GM12864 (cell line): ENCODE measurements at regions not wholly inside any gene's neighbourhood (a gene's known extent, or its start where the extent isn't known, plus 50 kb on each side); places are given as distances from the start of the nearest gene placed in this dataset.
"Not testable (repeated sequence)": the region's sequence is repeated elsewhere in the genome, so short reads cannot be mapped to it uniquely, and the experiment has no call there.

ENCODE experiments used
- DNase-seq: peaks from one replicate; pipeline ENCODE4 v3.0.0-alpha.2; 2011; ENCODE audit warnings: low read depth
- H3K4me3 ChIP-seq: 2 replicates; pipeline ENCODE4 v1.5.1; 2011; ENCODE audit warnings: mild to moderate bottlenecking, low read depth, low read length, control low read depth
- CTCF ChIP-seq: IDR thresholded peaks from 2 replicates; pipeline ENCODE4 v1.5.1; 2011; ENCODE audit warnings: low read depth, mild to moderate bottlenecking, moderate library complexity, low read length, control low read depth, inconsistent platforms; ENCODE audit errors: missing control alignments

GRCh38 chr21:29430030-29430429, 131.3 kb downstream of the BACH1 start:
- no peak overlapping the region for H3K4me3 ChIP-seq
- no peak for DNase-seq
- no peak for TF ChIP-seq CTCF

GRCh38 chr21:29430576-29430975, 131.9 kb downstream of the BACH1 start:
- H3K4me3 ChIP-seq = no peak overlapping the region
- DNase-seq = no peak
- no peak for TF ChIP-seq CTCF

- no peak overlapping the region for H3K4me3 ChIP-seq
- TF ChIP-seq CTCF = no peak
- DNase-seq = no peak
Measured at GRCh38 chr21:29431178-29431577, 132.5 kb downstream of the BACH1 start.

- no peak overlapping the region for H3K4me3 ChIP-seq
- no peak for TF ChIP-seq CTCF
- DNase-seq = no peak
Measured at GRCh38 chr21:29431680-29432079, 133.0 kb downstream of the BACH1 start.

GRCh38 chr21:29433366-29434059, 134.8 kb downstream of the BACH1 start:
- no peak for TF ChIP-seq CTCF
- no peak overlapping the region for H3K4me3 ChIP-seq
- no peak for DNase-seq

GRCh38 chr21:29434081-29434480, 135.4 kb downstream of the BACH1 start:
- TF ChIP-seq CTCF = no peak
- DNase-seq = no peak
- no peak overlapping the region for H3K4me3 ChIP-seq

- not testable (repeated sequence) for H3K4me3 ChIP-seq
Measured at GRCh38 chr21:29434982-29435381, 136.3 kb downstream of the BACH1 start.

More at GRCh38 chr21:29434982-29435381, 136.3 kb downstream of the BACH1 start:
- not testable (repeated sequence) for DNase-seq
